ENCODE measurements at regions not wholly inside any gene's neighbourhood (a gene's known extent, or its start where the extent isn't known, plus 50 kb on each side); places are given as distances from the start of the nearest gene placed in this dataset.
"Not testable (repeated sequence)": the region's sequence is repeated elsewhere in the genome, so short reads cannot be mapped to it uniquely, and the experiment has no call there.

DNA sequence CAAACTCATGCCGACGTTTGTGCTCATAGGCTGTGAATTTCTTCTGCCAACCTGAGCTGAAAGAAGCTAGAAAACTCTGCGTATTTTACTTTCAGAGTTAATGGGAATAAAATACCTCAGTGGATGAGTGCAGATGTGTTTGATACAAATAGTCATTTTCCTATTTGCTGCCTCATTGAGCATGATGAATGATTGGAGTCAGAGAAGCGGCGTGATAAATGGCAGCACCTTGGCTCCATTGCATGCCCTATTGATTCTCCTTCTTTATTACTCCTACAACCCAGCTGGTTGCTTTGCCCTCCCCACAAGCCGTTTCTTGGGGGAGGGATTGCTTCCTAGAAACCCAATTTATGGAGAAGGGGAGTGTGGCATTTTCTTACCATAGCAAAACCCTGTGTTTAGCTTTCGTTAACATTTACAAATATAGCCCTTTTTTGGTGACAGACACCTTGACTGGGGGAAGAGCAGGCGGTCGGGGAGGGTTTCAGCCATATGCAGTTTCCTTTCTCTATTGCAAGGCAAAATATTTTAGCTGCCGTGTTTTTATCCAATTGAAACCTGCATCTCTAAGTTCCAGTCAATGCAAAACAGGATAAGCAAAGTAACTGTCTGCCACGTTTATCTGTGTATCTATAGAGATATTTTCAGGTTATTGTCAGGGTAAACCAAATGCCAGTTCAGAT lies 93.1 kb upstream of the TBCA start:
- DNase-seq (ENCODE audit: low spot score): no peak

DNA sequence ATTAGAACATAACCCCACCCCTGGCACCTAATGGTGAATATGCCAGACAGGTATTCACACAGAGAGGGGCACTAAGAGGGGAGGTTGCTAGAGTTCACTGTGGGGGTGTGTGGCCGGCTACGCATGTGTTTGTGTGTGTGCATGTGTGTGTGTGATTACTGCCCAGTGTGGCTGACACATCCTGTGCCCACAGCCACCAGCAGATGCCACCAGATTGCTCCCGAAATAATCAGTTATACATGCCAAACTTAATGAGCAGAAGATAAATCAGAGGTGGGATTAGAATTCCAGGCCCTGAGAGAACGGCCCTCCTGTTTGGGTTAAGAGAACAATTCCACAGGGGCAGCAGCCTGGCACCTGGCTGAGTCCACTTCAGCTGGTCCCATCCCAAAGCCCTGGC lies 91.8 kb upstream of the TBCA start:
- no peak for DNase-seq (ENCODE audit: low spot score)

DNA sequence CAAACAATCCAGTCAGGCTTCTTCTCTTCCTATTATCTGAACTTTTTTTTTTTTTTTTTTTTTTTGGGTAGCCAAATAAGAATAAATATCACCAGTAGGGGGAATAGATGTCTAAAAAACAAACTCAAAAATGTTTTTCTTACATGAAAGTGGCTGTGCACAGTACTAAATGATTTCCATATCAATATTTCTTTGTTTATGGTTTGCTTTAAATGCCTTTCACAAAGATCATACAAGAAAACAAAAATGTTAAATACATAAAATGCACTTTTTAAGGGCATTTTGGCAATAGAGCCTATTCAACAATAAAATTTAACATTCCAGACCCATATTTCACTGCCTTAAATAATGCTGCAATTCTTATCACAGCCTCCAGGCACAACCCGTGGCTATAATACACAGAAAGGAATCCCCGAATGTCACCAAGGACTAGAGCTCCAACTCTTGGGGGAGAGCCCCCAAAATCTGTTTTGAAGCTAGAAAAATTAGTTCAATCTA lies 91.1 kb upstream of the TBCA start:
- no peak for DNase-seq (ENCODE audit: low spot score)

DNA sequence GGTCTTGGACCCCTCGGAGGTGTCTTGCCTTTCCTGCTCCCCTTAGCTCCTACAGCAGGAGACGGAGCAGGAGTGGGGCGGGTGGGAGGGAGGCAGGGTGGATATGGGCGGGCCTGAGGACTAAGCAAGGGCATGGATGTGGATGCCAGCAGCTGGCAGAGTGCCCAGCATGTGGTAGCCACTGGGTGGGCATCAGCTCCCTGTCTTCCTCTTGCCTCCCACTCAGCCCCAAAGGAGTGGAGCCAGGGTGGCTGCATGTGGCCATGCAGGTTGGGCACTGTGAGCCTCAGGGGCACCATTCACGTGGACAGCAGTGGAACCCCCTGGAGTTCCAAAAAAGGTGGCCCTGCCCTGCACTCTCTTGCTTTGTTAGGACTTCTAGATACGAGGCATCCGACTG lies 90.1 kb upstream of the TBCA start:
- no peak for DNase-seq (ENCODE audit: low spot score)

DNA sequence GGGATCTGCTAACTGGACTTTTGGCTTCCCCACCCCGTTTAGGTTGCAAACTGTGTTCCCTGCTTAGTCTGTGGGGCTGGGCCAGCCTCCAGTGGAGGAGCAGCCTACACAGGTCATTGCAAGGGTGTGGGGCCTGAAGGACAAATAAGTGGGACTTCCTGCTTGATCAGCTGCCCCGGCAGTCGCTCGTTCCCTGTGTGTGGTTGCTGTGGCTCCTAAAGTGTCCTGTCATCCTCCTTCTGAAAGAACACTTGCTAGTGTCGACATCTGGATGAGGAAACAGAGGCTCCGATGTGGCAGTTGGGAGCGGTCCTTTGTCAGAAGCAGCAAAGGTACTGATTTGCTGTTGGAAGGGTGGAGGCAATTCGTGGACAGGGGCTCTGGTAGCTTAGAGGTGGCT lies 88.9 kb upstream of the TBCA start:
- no peak for DNase-seq (ENCODE audit: low spot score)

DNA sequence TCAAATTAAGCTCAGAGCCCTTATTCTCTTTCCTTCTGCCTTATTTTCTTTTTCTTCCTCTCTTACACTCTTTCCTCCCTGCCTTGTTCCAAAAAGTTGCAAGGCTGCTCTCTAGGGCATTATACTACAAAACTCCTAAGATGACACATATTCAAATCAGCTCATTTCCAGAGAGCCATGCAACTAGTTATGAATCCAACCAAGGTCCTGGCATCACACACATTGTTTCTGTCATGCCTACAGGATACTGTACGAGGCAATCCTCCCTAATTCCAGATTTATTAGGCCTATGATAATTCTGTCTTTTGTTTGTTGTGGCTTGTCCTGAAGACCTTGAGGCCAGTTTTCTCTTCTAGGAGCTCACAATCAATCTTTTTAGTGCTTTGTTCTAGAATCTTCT lies 87.0 kb upstream of the TBCA start:
- no peak for DNase-seq (ENCODE audit: low spot score)

DNA sequence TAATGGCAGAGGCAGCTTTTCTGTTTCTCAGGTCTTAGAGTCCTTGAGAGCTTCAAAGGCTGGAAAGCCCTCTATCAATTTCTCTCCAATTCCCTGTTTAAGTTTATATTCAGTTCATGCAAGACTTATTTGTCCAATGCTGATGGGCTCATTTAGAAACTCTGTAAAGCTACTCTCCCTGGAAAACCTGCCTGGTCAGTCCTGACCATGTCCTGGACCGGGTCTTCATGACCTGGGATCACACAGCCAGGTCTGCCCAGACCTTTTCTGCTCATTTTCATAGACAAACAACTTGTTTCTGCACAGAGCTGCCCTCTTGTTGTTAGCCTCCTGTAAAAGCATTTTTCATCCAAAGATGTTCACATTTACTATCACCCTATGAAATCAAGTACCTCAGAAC lies 85.4 kb upstream of the TBCA start:
- no peak for DNase-seq (ENCODE audit: low spot score)

GRCh38 chr5:77859306-77859705 lies 83.2 kb upstream of the TBCA start:
- no peak for DNase-seq (ENCODE audit: low spot score)

DNA sequence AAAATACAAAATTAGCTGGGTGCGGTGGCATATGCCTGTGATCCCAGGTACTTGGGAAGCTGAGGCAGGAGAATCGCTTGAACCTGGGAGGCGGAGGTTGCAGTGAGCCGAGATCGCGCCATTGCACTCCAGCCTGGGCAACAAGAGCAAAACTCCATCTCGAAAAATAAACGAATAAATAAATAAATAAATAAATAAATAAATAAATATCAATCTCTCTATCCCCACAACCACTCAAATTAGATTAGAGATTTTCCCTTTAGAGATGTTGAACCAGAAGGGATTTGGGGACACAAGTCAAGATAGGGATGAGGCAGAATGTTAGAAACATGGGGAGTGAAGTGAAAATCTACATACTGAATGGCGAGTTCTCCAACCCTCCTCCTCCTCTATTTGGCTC lies 82.5 kb upstream of the TBCA start:
- DNase-seq (ENCODE audit: low spot score): not testable (repeated sequence)

DNA sequence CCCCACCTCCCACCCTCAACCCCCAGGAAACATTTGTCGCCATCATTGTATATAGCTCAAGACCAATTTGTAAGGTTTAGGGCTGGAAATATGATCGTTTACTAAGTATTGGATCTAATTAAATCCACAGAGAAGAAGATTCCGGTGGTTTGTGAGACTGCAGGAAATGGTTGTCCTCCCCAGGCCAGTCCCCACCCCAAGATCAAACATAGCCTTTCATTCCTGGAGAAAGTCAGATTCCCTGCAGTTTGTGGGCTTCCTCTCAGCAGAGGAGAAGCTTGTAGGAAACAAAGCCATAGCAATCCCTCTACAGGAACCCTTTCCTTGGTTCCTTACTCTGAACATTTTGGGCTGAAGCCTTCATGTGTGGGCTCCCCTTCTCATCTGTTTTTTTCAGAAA lies 79.2 kb upstream of the TBCA start:
- no peak for DNase-seq (ENCODE audit: low spot score)

DNA sequence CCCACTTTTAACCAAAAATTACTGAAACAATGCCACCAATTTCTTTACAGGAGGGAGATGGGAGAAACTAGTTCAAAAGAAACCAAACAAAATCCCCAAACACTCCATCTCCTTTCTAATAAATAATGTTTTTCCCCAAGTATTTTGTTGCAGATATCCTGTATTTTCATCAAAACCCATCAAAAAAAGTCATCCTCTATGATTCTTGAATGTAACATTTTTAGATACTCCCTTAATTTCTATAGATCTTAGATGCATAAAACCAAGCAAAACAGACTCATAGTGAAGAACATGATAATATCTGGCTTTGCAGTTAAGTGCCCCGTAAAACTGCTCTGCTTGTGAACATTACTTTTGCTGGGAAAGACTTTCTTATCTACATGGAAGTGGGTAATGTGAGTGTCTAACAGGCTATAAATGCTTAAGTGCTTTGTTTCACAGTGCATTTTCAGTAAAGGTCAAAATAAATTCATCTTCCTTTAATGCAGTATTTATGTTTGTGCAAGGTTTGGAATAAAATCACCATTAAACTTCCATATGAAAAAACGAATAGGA lies 77.3 kb upstream of the TBCA start:
- no peak for DNase-seq (ENCODE audit: low spot score)

DNA sequence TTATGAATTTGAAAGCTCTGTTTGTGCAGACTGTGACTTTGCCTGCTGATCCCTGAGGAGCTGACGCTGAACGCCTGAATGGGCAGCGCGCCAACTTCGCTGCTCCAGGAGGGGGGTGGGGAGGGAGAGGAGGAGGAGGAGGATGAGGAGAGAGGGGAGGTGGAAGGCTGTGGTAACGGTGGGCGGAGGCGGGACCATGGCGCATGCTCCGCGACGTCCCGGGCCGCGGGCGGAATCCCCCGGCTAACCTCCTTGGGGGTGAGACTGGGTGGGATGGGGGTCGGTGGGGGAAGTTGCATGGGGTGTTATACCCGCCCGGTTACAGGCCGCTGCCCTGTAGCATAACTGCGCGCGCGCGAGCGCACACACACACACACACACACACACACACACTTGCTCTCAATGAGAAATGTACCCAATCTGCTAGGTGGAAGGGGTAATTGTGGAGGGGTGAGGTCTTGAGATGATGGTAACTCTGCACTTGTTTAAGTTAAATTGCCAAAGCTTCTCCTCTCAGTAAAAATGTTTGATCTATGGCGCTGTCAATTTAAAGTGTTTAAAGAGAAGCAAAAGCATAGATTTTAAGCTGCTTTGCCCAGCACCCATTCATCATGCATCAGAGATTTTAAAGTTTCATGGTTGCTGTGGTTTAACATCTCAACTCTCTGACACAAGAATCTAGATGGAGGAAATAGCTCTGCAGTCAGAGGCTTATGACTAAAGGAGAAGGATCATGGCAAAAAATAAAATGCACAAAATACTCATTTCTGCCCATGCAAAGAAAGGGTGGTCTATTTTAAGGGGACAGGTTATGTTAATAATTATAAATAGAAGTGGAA lies 76.6 kb upstream of the TBCA start:
- DNase-seq (ENCODE audit: low spot score): no peak

DNA sequence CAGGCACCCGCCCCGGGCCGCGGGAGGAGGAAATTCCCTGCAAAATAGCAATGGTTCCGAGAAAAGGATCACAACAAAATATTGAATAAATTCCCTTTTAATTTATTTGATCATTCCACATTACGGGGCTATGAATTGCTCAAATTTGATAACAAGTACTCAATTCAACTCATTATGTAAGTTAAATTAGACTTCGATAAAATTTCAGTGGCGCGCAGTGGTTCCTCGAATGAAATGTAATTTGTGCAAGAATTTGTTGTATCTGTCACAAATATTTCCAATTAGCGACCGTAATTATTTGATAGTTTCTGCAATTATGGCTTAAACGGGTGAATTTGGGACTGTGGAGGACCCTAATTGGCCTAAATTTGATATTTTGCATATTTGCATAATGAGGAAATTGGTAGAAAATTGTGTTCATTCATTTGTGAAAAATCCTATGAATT lies 76.0 kb upstream of the TBCA start:
- DNase-seq (ENCODE audit: low spot score): no peak

- DNase-seq (ENCODE audit: low spot score): no peak
These were observed 75.3 kb upstream of the TBCA start for GRCh38 chr5:77851176-77852067.

DNA sequence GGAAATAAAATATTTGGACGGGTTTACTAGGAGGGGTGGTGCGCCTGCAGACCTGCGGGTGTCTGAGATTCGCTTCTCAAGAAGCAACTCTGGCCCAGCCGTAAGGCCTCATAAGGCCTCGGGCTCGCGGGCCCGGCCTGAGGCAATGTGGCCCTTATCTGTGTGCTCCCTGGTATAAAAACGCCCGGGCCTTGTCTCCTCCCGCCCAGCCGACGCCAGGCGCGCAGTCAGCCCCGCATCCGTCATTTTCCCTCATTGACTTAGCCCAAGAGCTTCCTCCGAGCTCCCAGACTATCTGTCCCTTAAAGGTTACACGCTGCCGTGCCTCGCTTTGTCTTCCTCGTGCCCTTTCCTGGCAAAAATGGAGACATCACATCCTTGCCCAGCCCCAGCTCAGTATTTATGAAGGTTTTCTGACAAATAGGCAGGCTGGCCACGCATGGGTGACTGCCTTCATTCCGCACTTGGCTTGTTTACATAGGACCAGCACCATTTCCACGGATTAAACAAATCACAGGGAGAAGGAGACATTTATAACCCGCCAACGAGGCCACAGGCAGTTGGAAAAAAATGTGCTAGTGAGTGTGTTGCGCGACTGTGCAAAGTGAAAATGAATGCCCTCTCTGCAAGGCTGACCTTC lies 74.5 kb upstream of the TBCA start:
- no peak for DNase-seq (ENCODE audit: low spot score)

- no peak for DNase-seq (ENCODE audit: low spot score)
These were observed 73.3 kb upstream of the TBCA start for GRCh38 chr5:77849308-77849900.

GRCh38 chr5:77847814-77848290 lies 71.7 kb upstream of the TBCA start:
- no peak for DNase-seq (ENCODE audit: low spot score)

- no peak for DNase-seq (ENCODE audit: low spot score)
These were observed 71.0 kb upstream of the TBCA start for GRCh38 chr5:77847129-77847460.

DNA sequence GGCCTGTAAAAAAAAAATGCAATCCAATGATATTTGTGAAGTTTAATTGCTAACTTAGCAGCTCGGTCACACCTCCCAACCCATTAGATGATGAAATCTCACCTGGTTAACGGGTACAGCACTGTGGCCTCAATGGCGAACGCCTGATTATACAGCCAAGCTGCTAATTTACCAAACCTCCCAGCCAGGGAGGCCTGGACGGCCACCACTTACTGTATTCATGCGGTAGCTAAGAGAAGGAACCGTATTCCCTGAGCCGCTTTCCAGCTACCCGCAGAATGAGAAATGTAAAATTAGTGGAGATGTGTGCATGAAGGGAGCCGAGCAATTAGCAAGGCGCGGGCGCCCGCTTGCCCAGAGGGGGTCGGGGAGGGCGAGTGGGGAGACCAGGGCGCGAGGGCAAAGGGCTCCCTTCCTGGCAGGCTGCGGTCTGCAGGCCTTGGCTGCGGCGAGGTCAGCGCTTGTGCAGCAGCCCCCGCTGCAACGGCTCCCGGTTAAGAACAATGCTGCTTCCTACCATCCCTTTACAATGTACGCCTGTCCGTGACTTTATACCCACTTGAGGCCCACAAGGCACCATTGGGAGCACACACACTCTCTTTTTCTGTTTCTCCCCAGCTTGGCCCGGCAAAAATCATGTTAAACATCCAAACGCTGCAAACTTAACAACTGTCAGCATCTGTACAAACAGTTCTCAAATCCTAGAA lies 70.4 kb upstream of the TBCA start:
- DNase-seq (ENCODE audit: low spot score): no peak

- DNase-seq (ENCODE audit: low spot score): no peak
These were observed 69.1 kb upstream of the TBCA start for GRCh38 chr5:77845324-77845646.
